GM18505 (cell line): ENCODE measurements at regions not wholly inside any gene's neighbourhood (a gene's known extent, or its start where the extent isn't known, plus 50 kb on each side); places are given as distances from the start of the nearest gene placed in this dataset.

Source experiments
- ATAC-seq: cut with Tn5 transposase; IDR thresholded peaks from one replicate; pipeline ENCODE4 v1.9.1; 2021; ENCODE audit not compliant: unreplicated experiment
- POLR2A ChIP-seq: IDR thresholded peaks from 4 replicates; pipeline ENCODE4 v1.6.1; 2011; ENCODE audit warnings: borderline replicate concordance; ENCODE audit not compliant: insufficient read depth, insufficient read length; ENCODE audit errors: extremely low read depth

DNA sequence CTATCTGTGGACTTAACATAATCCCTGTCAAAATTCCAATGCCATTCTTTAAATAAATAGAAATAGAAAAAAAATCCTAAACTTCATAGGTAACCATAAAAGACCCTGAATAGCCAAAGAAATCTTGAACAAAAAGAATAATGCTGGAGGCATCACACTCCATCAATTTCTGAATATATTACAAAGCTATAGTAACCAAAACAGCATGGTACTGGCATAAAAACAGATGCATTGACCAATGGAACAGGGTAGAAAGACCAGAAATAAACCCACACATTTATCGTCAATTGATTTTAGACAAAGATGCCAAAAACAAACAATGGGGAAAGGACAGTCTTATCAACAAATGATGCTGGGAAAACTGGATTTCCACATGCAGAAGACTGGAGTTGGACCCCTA, 205.7 kb downstream of the VAPA start:
- TF ChIP-seq POLR2A = no peak
- no peak for ATAC-seq

DNA sequence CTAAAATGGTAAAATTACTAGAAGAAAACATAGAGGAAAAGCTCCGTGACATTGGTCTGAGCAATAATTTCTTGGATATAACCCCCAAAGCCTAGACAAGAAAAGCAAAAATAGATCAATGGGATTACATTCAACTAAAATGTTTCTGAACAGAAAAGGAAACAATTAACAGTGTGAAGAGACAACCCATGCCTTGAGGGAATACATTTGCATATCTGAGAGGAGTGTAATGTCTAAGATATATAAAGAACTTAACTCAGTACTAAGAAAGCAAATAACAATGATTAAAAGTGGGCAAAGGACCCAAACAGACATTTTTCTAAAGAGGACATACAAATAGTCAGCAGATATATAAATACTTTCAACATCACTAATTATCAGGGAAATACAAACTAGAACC, 206.2 kb downstream of the VAPA start:
- no peak for TF ChIP-seq POLR2A
- ATAC-seq = no peak

DNA sequence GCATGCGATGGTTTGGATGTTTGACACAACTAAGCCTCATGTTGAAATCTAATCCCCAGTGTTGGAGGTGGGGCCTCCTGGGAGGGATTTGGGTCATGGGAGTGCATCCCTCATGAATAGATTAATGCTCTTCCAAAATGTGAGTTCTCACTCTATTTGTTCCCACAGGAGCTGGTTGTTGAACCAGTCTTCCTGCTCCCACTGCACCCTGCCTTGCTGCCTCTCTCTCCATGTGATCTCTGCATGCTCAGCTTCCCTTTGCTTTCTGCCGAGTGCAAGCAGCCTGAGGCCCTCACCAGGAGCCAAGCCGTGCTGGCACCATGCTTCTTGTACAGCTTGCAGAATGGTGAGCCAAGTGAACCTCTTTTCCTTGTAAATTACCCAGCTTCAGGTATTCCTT, 206.8 kb downstream of the VAPA start:
- no peak for ATAC-seq

DNA sequence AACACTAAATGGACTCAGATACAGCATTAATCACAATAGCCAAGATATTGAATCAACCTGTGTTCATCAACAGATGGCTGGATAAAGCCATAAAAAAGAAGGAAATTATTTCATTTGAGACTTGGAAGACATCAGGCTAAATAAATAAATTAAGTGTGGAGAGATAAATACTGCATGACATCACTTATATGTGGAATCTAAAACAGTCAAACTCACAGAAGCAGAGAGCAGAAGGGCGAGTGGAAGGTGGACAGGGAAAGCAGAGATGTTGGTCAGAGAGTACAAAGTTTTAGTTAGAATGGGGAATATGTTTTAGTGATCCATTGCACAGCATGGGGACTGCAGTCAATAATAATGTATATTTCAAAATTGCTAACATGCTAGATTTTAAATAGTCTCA, 207.2 kb downstream of the VAPA start:
- no peak for ATAC-seq

More for the DNA sequence above, 206.8 kb downstream of the VAPA start:
- TF ChIP-seq POLR2A = no peak

DNA sequence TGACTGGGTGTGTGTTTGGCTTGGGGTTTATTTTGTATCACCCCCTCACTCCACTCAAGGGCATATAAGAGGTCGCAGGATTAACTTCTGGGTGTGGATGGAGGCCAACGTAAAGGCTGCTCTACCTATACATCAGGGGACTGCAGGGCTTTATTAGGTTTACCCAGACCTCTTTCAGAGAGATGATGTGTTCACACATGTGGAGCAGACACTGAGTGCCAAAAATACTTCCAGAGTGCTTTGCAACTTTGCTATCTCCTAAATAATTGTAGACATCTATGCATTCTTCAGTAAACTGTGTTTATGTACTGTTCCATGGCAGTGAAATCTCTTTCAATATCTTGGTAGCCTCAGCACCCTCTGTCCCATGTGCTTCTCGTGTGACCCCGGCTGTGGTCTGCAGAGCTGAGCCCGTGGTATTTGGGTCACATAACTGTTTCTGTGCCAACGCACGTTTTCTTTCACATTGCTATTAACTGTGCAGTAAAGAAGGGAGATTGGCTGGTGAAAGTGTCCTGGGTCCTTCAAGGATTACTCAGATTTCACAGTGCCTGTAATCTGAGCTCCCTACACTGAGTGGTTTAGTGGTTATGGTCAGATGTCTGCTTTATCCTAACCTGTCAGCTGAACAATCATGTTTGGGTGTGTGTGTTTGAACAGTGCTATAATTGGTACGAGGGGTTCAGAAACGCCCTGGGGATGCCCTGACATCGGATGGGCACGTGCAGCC, 208.1 kb downstream of the VAPA start:
- no peak for ATAC-seq
- TF ChIP-seq POLR2A = no peak

More for the DNA sequence above, 207.2 kb downstream of the VAPA start:
- no peak for TF ChIP-seq POLR2A

DNA sequence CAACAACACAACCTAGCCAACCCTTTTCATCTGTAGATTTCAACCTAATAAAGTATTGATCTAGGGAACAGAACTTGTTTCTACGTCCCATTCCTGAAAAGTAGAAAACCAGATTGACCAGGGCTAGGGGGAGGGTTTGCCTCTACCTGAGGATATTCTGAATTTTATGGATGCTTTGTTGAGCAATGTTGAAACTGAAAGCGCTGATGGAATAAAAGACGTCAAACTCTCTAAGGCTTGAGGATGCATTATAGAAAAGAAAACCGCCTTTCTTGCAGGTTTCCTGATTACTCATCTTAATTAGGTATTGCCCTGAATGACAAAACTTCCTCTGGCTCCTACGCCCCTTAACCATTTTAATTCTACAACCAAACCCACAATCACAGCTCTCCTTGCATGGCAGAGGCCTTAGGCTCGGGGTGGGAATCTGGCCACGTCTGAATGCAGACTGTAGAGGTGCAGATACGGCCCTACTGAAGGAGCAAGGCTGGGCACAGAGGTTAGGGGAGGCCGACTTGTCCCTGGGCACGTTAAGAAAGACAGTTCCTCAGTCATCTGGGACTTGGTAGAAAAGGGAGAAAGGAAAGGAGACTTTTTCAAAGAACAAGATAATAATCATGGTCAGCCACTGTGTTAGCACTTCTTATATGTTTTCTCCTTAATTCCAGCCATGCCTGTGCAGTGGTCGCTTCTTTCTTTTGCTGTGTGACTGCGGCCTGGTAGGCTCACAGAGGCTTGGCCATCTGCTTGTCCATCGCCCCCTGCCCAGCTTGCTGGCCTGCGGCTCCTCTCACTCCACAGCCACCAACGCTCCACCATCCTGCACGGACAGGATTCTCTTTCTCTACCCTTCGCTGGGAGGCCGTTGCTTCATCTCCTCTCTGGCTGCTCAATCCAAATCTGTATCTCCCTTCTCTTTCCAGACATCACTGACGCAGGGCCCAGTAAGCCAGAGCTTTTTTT, 209.5 kb downstream of the VAPA start:
- ATAC-seq = no peak
- TF ChIP-seq POLR2A = no peak

DNA sequence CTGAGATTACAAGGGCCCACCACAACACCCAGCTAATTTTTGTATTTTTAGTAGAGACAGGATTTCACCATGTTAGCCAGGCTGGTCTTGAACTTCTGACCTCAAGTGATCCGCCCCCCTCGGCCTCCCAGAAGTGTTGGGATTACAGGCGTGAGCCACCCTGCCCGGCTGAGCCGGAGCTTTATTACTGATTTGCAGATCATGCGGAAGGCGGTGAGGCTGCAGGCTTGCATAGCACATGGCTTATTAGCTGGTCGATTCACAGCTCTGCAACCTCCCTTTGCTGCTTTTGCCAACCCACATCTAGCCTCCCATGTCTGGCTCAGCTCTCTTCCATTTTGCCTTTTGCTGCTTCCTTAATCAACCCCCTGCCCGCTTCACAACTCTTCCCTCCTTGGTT, 210.3 kb downstream of the VAPA start:
- no peak for ATAC-seq
- TF ChIP-seq POLR2A = no peak

DNA sequence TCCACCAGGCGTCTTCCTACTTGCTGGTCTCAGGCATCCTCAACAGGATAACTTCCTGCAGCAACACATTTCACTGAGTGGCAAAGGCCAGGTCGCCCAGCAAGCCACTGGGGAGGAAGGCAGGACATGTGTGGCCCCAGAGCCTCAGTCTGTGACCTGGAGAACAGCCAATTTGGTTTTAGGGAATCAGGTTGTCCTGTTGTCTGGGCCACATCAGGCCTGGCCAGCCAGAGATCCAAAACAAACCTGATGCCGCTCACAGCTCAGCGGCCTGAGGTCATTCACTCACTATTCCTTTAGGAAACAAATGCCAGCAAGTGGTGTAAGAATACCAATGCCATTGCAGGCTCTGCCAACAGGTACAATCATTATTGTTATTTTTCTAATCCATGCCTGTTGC, 210.7 kb downstream of the VAPA start:
- no peak for TF ChIP-seq POLR2A
- no peak for ATAC-seq

DNA sequence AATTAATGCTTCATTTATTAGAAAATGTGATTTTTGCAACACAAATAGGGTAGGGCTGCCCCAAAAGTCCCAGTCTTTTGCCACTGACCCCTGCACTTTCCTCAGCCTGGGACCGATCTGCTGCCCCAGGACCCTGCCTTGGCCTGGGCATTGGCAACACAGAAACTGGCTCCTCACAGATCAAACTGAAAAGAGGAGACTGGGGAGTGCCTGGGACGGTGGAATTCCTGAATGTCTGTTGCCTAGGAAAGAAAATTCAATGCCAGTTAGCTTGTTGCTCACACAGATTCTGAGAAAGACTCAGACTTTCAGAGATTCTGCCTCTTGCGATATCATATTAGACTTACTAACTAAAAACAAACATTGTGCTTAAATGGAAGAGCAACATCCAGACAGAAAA, 211.2 kb downstream of the VAPA start:
- no peak for ATAC-seq
- no peak for TF ChIP-seq POLR2A

DNA sequence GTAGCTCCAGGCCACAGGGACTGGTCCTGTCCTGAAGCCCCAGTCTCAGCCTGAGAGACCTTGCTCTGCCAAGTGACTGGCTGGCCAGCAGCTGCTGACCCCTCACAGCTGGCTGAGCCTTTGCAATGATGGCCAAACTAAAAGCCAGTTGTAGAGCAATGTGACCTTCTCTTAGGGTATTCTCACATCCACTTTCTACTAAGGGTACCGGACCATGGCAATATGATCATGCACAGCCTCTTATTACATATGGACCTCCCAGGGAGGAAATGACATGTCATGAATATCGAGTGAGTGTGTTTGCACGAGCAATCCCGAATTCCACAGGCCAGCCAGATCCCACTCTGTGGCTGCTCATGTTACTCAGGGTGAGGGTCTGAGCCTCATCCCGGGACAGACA, 213.9 kb downstream of the VAPA start:
- no peak for ATAC-seq
- no peak for TF ChIP-seq POLR2A

DNA sequence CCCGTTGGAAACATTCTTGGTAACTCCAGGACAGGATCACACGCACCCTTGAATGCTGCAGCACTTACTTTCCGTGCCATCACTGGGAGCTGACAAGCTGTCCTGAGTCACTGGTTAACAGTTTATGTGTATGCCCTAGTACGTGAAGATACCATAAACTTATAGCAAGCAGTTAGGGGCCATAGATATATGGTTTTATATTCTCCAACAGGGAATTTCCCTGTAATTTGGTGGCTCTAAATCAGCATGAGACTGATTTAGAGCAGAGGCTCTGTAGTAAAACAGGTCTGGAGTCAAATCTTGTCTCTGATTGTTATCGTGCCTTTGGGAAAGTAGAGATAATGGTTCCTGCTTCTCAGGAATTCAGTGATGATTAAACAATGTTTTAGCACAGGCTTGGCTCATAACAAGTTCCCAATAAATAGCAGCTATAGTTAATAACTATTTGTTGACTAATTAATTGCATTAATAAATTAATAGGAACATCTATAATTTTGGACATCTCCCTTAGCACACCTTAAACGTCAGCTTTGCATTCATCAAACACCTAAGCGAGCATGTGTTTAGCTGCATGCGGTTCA, 215.2 kb downstream of the VAPA start:
- no peak for TF ChIP-seq POLR2A
- no peak for ATAC-seq

DNA sequence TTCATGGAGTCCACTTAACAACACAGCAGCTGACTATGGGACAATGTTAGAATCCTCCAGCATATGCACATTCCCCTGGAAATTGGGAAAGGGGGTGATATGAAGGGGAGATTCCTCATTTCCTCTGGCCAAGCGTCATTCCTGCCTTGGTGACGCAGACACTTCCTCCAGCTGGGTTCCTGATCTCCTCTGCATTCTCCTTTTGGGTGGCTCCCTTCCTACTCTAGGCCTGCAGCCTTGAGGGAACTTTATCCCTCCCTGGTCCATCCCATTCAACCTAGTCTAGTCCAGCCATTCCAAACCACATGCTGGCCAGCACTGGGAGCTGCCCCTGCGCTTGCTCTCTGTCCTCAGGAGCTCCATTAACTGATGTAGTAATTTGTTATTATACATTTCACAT, 216.8 kb downstream of the VAPA start:
- TF ChIP-seq POLR2A = no peak
- no peak for ATAC-seq

DNA sequence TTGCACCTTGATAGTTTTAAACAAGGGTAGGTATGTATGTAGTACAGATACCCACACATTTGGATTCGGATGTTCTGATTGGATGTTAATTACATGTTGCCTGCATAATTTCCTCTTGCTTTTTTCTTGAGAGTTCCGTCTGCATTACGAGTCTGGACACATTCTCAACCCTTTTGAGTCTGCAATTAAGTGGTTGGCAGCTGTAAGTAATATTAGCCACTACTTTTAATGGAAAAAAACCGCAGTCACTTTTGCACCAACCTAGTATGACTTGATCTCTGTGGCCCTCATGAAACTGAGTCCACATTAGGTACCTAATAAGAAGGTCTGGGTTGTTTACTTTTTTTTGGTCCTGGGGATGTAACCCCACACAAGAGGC, 217.3 kb downstream of the VAPA start:
- no peak for ATAC-seq
- TF ChIP-seq POLR2A = no peak

DNA sequence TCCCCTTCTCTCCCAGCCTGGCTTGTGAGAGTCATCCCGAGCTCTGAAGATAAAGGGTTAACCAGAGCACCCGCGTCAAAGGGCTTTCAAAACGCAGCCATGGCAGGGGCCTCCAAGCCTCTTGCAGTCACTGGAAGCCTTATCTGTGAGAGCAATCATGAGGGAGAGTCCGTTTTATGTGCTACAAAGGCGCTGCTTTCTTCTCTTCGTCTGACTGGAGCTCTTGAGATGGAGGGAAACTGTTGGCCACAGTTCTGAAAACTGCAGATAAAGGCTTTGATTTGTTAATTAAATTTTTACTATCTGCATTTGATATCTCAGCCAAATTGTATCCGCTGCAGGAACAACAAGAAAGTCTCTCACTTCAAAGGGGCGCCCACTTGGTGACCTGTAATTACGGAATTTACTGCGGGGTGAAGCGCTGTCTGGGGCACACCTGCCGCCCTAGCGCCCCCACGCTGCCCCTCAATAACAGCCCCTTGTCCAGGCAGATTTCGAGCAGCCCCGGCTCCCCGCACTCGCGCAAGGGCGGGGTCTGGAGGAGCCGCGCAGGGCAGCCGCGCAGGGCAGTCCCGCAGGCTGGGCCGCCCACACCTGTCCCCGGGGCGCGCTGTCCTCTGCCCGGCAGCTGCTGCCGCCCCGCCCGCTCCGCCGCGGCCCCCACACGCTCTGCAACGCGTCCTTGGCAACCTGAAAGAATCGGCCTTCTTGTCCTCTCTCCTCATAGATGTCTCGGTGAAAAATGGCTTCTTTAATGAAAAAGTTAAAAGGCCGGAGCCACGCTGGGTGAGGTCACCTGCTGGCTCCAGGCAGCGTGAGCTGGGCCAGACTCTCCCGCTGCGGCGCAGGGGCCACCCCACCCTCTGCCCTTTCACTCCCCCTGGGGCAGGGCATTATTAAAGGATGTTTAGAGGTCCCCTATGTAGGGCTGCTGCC, 217.9 kb downstream of the VAPA start:
- TF ChIP-seq POLR2A = no peak
- no peak for ATAC-seq

DNA sequence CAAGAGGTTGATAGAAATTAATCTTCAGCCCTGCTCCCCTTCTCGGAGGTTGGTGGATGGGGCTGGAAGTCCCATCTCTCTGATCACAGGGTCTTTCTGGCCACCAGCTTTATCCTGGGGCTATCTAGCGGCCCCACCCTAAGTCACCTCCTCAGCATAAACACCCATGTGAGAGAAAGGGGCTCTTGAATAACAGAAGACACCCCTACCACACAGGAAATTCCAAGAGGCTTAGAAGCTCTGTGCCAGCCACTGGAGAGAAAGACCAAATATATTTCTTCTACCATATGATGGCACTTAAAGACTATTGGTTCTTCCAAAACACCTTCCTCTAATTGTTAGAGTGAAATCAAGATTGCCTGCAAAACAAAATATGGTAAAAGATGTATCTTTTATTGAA, 219.7 kb downstream of the VAPA start:
- ATAC-seq = no peak
- TF ChIP-seq POLR2A = no peak
